ENCODE measurements at regions not wholly inside any gene's neighbourhood (a gene's known extent, or its start where the extent isn't known, plus 50 kb on each side); places are given as distances from the start of the nearest gene placed in this dataset.

DNA sequence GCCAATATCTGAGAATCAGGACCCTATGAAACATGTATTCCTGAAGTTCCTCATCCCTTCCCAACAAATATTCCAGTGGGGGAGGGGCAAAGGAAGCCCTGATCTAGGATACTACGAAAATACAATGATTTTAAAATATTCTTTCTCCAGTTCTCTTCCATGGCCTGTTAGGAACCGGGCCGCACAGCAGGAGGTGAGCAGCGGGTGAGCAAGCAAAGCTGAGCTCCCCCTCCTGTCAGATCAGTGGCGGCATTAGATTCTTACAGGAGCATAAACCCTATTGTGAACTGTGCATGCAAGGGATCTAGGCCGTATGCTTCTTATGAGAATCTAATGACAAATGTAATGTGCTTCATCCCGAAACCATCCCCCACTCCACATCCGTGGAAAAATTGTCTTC, 370.8 kb downstream of the WDR11 start:
- ChIA-PET CTCF (no interaction called here), POLR2A (no interaction called here)
- H3K4me1 ChIP-seq (ENCODE audit: control insufficient read depth in 2 of 2, insufficient read depth in 2 of 2, low read length in 2 of 2), result no peaks in the 10 kb centered on the region

DNA sequence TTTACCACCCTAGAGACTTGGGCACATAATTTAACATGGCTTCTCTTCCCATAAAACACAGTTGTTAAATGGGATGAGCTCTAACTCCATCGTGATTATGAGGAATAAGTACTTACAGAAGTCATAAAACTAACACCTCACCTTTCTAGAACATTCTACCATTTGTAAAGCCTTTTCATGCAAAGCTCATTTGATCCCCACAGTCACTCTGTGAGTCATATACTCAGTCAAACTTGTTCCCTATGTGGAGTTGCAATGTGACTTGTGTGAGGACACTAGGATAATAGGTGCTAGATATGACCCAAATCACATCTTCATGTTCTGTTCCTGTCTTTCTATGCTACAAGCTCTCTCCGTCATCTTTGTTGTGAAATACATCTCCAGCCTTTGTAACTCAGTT, 371.7 kb downstream of the WDR11 start:
- 89% methylated on average over 1 of the region's 2 CpGs for WGBS (ENCODE audit: insufficient coverage)
- no peaks in the 10 kb centered on the region for H4K20me1 ChIP-seq (ENCODE audit: control insufficient read depth, insufficient read depth, low read length, poor library complexity, severe bottlenecking)
- CTCF ChIA-PET, result no interaction called here
- Mint-ChIP-seq H3K4me3 (no peak overlapping the region), H3K9me3 (ENCODE audit: insufficient read depth) (no peaks in the 10 kb centered on the region), H3K4me1 (no peaks in the 10 kb centered on the region), H3K27me3 (no peaks in the 10 kb centered on the region), H3K27ac (no peak overlapping the region)
- no peak overlapping the region for H3K9ac ChIP-seq (ENCODE audit: low read length)
- intact Hi-C loops (cut with micrococcal nuclease), result no loop called here
- no peak for DNase-seq
- H3K4me2 ChIP-seq (replicated peaks; ENCODE audit: low read depth, low read length, poor library complexity, severe bottlenecking), result no peak overlapping the region
- no peak for ATAC-seq (ENCODE audit: low read depth)
- H3K27ac ChIP-seq (ENCODE audit: low read length in 2 of 2), result no peak overlapping the region
- H3K4me3 ChIP-seq (ENCODE audit: control extremely low read depth in 1 of 5, extremely low read depth in 1 of 5, insufficient read depth in 1 of 5, low read depth in 2 of 5, low read length in 4 of 5), result no peak overlapping the region
- no peaks in the 10 kb centered on the region for H3K9me3 ChIP-seq (ENCODE audit: control extremely low read depth in 1 of 3, control insufficient read depth in 2 of 3, insufficient read depth in 1 of 3, low read length in 2 of 3)
- H2AFZ ChIP-seq (ENCODE audit: insufficient read depth, low read depth, low read length, poor library complexity, severe bottlenecking), result no peak overlapping the region
- H3K27me3 ChIP-seq (replicated peaks in 1 of 4; ENCODE audit: control extremely low read depth in 1 of 4, control insufficient read depth in 3 of 4, insufficient read depth in 4 of 4, low read length in 3 of 4), result no peaks in the 10 kb centered on the region
- H3K4me1 ChIP-seq (ENCODE audit: control insufficient read depth in 2 of 2, insufficient read depth in 2 of 2, low read length in 2 of 2), result no peaks in the 10 kb centered on the region
- H3K79me2 ChIP-seq (ENCODE audit: control insufficient read depth, insufficient read depth, low read length), result no peaks in the 10 kb centered on the region
- POLR2A ChIA-PET, result no interaction called here
- no peaks in the 10 kb centered on the region for H3K36me3 ChIP-seq (replicated peaks in 1 of 2; ENCODE audit: control extremely low read depth in 1 of 2, control insufficient read depth in 1 of 2, extremely low read depth in 1 of 2, insufficient read depth in 2 of 2, low read length in 1 of 2)
- TF ChIP-seq EZH2 (IDR thresholded peaks at IDR 0.05; ENCODE audit: borderline replicate concordance, insufficient read depth, low read depth, low read length, poor library complexity, severe bottlenecking), result no peak
- TF ChIP-seq, protein P1, sequence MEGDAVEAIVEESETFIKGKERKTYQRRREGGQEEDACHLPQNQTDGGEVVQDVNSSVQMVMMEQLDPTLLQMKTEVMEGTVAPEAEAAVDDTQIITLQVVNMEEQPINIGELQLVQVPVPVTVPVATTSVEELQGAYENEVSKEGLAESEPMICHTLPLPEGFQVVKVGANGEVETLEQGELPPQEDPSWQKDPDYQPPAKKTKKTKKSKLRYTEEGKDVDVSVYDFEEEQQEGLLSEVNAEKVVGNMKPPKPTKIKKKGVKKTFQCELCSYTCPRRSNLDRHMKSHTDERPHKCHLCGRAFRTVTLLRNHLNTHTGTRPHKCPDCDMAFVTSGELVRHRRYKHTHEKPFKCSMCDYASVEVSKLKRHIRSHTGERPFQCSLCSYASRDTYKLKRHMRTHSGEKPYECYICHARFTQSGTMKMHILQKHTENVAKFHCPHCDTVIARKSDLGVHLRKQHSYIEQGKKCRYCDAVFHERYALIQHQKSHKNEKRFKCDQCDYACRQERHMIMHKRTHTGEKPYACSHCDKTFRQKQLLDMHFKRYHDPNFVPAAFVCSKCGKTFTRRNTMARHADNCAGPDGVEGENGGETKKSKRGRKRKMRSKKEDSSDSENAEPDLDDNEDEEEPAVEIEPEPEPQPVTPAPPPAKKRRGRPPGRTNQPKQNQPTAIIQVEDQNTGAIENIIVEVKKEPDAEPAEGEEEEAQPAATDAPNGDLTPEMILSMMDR (IDR thresholded peaks at IDR 0.05), result no peak

More for the DNA sequence above, 370.8 kb downstream of the WDR11 start:
- Histone ChIP-seq H3K27me3 (replicated peaks in 1 of 4; ENCODE audit: control extremely low read depth in 1 of 4, control insufficient read depth in 3 of 4, insufficient read depth in 4 of 4, low read length in 3 of 4) (no peaks in the 10 kb centered on the region), H3K79me2 (ENCODE audit: control insufficient read depth, insufficient read depth, low read length) (no peaks in the 10 kb centered on the region), H3K27ac (ENCODE audit: low read length in 2 of 2) (no peak overlapping the region), H3K4me3 (ENCODE audit: control extremely low read depth in 1 of 5, extremely low read depth in 1 of 5, insufficient read depth in 1 of 5, low read depth in 2 of 5, low read length in 4 of 5) (no peak overlapping the region), H4K20me1 (ENCODE audit: control insufficient read depth, insufficient read depth, low read length, poor library complexity, severe bottlenecking) (no peaks in the 10 kb centered on the region), H3K4me2 (replicated peaks; ENCODE audit: low read depth, low read length, poor library complexity, severe bottlenecking) (no peak overlapping the region), H3K36me3 (replicated peaks in 1 of 2; ENCODE audit: control extremely low read depth in 1 of 2, control insufficient read depth in 1 of 2, extremely low read depth in 1 of 2, insufficient read depth in 2 of 2, low read length in 1 of 2) (no peaks in the 10 kb centered on the region), H3K9ac (ENCODE audit: low read length) (no peak overlapping the region), H3K9me3 (ENCODE audit: control extremely low read depth in 1 of 3, control insufficient read depth in 2 of 3, insufficient read depth in 1 of 3, low read length in 2 of 3) (no peaks in the 10 kb centered on the region), H2AFZ (ENCODE audit: insufficient read depth, low read depth, low read length, poor library complexity, severe bottlenecking) (no peak overlapping the region)
- no peaks in the 10 kb centered on the region for H3K27me3 Mint-ChIP-seq
- intact Hi-C loops (cut with micrococcal nuclease), result no loop called here
- H3K4me3 Mint-ChIP-seq, result no peak overlapping the region
- H3K4me1 Mint-ChIP-seq, result no peaks in the 10 kb centered on the region
- TF ChIP-seq, protein P1 (IDR thresholded peaks at IDR 0.05), result no peak
- TF ChIP-seq EZH2 (IDR thresholded peaks at IDR 0.05; ENCODE audit: borderline replicate concordance, insufficient read depth, low read depth, low read length, poor library complexity, severe bottlenecking), result no peak
- WGBS (ENCODE audit: insufficient coverage), result 76% methylated on average over 2 of the region's 8 CpGs
- no peaks in the 10 kb centered on the region for H3K9me3 Mint-ChIP-seq (ENCODE audit: insufficient read depth)
- DNase-seq (no peak), ATAC-seq (ENCODE audit: low read depth) (no peak)
- H3K27ac Mint-ChIP-seq, result no peak overlapping the region

Measured in B cell (primary cell).